OCI-LY1 (cell line): ENCODE measurements at regions not wholly inside any gene's neighbourhood (a gene's known extent, or its start where the extent isn't known, plus 50 kb on each side); places are given as distances from the start of the nearest gene placed in this dataset.

Experiments used
- H2AFZ ChIP-seq: fragments of 200-600 bp; sonication (generic), shearing (Covaris generic); 2 replicates; pipeline ENCODE4 v1.6.0; 2014; ENCODE audit warnings: antibody characterized with exemption, mild to moderate bottlenecking, low read length
- H3F3A ChIP-seq: fragments of 200-600 bp; sonication (generic), shearing (Covaris generic); 2 replicates; pipeline ENCODE4 v1.6.0; 2014; ENCODE audit warnings: mild to moderate bottlenecking, antibody characterized with exemption, low read length, moderate library complexity; ENCODE audit not compliant: insufficient read depth
- H3K27ac ChIP-seq: fragments of 200-600 bp; sonication (generic); 2 replicates; pipeline ENCODE4 v1.5.1; 2014; ENCODE audit warnings: low read length, mixed run types, mild to moderate bottlenecking, low read depth; ENCODE audit not compliant: poor library complexity, severe bottlenecking
- H3K27me3 ChIP-seq: fragments of 200-600 bp; sonication (generic); 2 replicates; pipeline ENCODE4 v1.6.0; 2014; ENCODE audit warnings: antibody characterized with exemption, mild to moderate bottlenecking, low read length, moderate library complexity; ENCODE audit not compliant: insufficient read depth
- H3K36me3 ChIP-seq: fragments of 200-600 bp; sonication (generic); 2 replicates; pipeline ENCODE4 v1.6.1; 2014; ENCODE audit warnings: mild to moderate bottlenecking, antibody characterized with exemption, low read length, moderate library complexity, mixed read lengths; ENCODE audit not compliant: insufficient read depth
- H3K4me1 ChIP-seq: fragments of 200-600 bp; sonication (generic); 2 replicates; pipeline ENCODE4 v1.5.1; 2014; ENCODE audit warnings: mild to moderate bottlenecking, low read length, moderate library complexity; ENCODE audit not compliant: insufficient read depth, severe bottlenecking
- H3K4me2 ChIP-seq: fragments of 200-600 bp; sonication (generic), shearing (Covaris generic); 2 replicates; pipeline ENCODE4 v1.6.1; 2014; ENCODE audit warnings: low read length
- H3K4me3 ChIP-seq: fragments of 200-600 bp; sonication (generic); 2 replicates; pipeline ENCODE4 v1.5.1; 2014; ENCODE audit warnings: low read length, low read depth, mild to moderate bottlenecking, mixed read lengths; ENCODE audit not compliant: poor library complexity, severe bottlenecking
- H3K79me2 ChIP-seq: fragments of 200-600 bp; shearing (Covaris generic); 2 replicates; pipeline ENCODE4 v1.6.1; 2016; ENCODE audit warnings: mixed run types, low read length, mixed read lengths; ENCODE audit not compliant: insufficient read depth
- H3K9ac ChIP-seq: fragments of 200-600 bp; sonication (generic), shearing (Covaris generic); 2 replicates; pipeline ENCODE4 v1.6.1; 2014; ENCODE audit warnings: mild to moderate bottlenecking, low read length, mixed read lengths
- H3K9me2 ChIP-seq: fragments of 200-600 bp; sonication (generic), shearing (Covaris generic); 2 replicates; pipeline ENCODE4 v1.6.1; 2014; ENCODE audit warnings: low read depth, mild to moderate bottlenecking, low read length, mixed read lengths
- H3K9me3 ChIP-seq: fragments of 200-600 bp; shearing (Covaris generic); 2 replicates; pipeline ENCODE4 v1.6.1; 2014; ENCODE audit warnings: low read length, mixed read lengths
- H4K20me1 ChIP-seq: fragments of 200-600 bp; sonication (generic), shearing (Covaris generic); 2 replicates; pipeline ENCODE4 v1.6.0; 2016; ENCODE audit warnings: mild to moderate bottlenecking, low read length; ENCODE audit not compliant: insufficient read depth
- EZH2 ChIP-seq: fragments of 200-600 bp; sonication (generic), shearing (Covaris generic); IDR thresholded peaks from 2 replicates; pipeline ENCODE4 v1.8.0; 2017; ENCODE audit warnings: borderline replicate concordance, mixed run types, mild to moderate bottlenecking, antibody characterized with exemption, low read length, moderate library complexity, mixed read lengths
- TF ChIP-seq, protein P1 (sequence below): fragments of 200-600 bp; sonication (generic), shearing (Covaris generic); IDR thresholded peaks from 2 replicates; pipeline ENCODE4 v1.5.1; 2017; ENCODE audit warnings: mild to moderate bottlenecking, antibody characterized with exemption, low read length, moderate library complexity, mixed read lengths

DNA sequence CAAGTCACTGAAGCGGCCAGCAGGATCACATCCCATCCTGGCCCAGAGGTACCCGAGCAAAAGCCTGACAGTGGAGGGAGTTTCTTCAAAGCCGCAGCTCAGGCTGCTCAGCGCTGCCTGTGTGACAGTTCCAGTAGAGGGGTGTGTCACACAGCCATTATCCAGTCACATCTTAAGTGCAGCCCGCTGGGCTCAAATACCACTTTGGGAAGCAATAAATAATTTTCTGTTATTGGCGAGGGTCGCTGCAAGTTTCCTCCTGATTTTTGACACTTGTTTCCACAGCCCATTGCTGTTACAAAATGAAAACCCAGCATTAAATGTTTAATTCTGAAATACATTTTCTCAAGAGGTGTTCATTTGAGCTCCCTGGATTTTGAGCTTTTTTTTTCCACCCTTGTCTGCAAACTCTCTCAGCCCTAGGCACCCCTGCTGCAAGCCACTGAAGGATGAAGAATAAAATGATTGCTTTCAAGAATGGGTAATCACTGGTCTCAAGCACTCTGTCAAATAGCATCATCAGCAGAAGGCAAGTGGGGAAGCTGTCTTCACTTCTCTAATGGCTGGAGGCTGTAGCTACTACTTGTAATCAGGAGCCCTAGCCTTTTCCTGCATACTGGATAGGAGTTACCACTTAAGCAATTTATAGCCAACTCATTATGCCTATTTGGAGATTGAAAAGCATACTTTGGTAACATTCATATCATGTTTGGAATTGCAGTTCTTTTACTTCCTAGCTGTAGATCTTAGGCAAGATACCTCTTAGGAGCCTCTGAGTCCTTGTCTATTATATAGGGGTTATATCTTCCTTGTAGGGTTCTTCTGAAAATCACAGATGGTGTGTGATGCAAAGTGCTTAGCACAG, 373.7 kb downstream of the METTL15 start:
- no peaks in the 10 kb centered on the region for H3K9me3 ChIP-seq
- H3K79me2 ChIP-seq, result no peaks in the 10 kb centered on the region
- no peaks in the 10 kb centered on the region for H3K36me3 ChIP-seq
- no peaks in the 10 kb centered on the region for H3F3A ChIP-seq
- no peak overlapping the region for H3K9ac ChIP-seq
- TF ChIP-seq EZH2, result no peak
- TF ChIP-seq, protein P1, sequence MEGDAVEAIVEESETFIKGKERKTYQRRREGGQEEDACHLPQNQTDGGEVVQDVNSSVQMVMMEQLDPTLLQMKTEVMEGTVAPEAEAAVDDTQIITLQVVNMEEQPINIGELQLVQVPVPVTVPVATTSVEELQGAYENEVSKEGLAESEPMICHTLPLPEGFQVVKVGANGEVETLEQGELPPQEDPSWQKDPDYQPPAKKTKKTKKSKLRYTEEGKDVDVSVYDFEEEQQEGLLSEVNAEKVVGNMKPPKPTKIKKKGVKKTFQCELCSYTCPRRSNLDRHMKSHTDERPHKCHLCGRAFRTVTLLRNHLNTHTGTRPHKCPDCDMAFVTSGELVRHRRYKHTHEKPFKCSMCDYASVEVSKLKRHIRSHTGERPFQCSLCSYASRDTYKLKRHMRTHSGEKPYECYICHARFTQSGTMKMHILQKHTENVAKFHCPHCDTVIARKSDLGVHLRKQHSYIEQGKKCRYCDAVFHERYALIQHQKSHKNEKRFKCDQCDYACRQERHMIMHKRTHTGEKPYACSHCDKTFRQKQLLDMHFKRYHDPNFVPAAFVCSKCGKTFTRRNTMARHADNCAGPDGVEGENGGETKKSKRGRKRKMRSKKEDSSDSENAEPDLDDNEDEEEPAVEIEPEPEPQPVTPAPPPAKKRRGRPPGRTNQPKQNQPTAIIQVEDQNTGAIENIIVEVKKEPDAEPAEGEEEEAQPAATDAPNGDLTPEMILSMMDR, result no peak
- H3K4me1 ChIP-seq, result no peaks in the 10 kb centered on the region
- H4K20me1 ChIP-seq, result no peaks in the 10 kb centered on the region
- H3K4me3 ChIP-seq, result no peak overlapping the region
- H3K27me3 ChIP-seq, result no peaks in the 10 kb centered on the region
- no peaks in the 10 kb centered on the region for H3K9me2 ChIP-seq
- no peak overlapping the region for H2AFZ ChIP-seq
- H3K4me2 ChIP-seq, result no peak overlapping the region
- H3K27ac ChIP-seq, result no peak overlapping the region

DNA sequence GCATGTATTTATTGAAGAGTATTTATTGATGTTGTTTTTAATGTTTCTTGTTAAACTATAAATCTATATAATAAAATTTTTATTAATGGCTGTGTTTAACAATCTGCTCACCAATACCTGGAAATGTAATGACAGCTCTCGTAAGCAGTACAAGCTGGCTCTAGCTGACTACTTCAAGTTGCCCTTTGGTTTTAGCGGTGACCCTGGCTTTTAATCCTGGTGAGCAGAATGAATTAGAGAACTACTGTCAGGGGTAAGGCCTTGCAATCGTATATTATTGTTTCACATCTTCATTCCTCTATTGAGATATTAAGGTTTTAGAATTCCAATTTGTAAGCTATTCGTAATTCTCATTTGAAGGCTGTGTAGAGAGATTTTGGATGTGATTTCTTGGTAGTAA, 372.2 kb downstream of the METTL15 start:
- Histone ChIP-seq H3K27ac (no peak overlapping the region), H3K79me2 (no peaks in the 10 kb centered on the region), H3K9me2 (no peaks in the 10 kb centered on the region), H3K4me3 (no peak overlapping the region), H3K36me3 (no peaks in the 10 kb centered on the region), H3K27me3 (no peaks in the 10 kb centered on the region), H2AFZ (no peak overlapping the region), H3K9ac (no peak overlapping the region), H4K20me1 (no peaks in the 10 kb centered on the region), H3K4me2 (no peak overlapping the region), H3F3A (no peaks in the 10 kb centered on the region), H3K4me1 (no peaks in the 10 kb centered on the region), H3K9me3 (no peaks in the 10 kb centered on the region)
- TF ChIP-seq EZH2, result no peak
- TF ChIP-seq, protein P1, result no peak

DNA sequence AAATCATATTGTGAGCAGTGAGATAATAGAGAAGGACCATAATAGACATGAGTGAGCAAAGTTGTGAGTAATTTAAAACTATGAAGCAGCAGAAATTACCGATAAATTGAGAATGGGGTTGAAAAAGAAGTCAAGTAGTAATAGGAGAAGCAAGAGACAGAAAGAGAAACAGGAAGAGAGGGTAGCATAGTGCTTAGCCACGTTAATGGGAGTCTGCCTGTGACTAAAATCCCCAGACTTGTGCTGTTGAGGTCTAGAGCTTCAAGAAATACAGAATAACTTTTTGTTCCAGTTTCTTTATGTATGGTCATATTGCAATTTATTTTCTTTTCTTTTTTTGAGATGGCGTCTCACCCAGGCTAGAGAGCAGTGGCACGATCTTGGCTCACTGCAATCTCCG, 368.7 kb downstream of the METTL15 start:
- H3K27ac ChIP-seq, result no peak overlapping the region
- no peaks in the 10 kb centered on the region for H3K9me2 ChIP-seq
- no peaks in the 10 kb centered on the region for H3F3A ChIP-seq
- H3K4me2 ChIP-seq, result no peak overlapping the region
- H3K4me1 ChIP-seq, result no peaks in the 10 kb centered on the region
- no peaks in the 10 kb centered on the region for H4K20me1 ChIP-seq
- H3K4me3 ChIP-seq, result no peak overlapping the region
- no peaks in the 10 kb centered on the region for H3K9me3 ChIP-seq
- H3K27me3 ChIP-seq, result no peaks in the 10 kb centered on the region
- H3K9ac ChIP-seq, result no peak overlapping the region
- TF ChIP-seq, protein P1, result no peak
- TF ChIP-seq EZH2, result no peak
- H3K79me2 ChIP-seq, result no peaks in the 10 kb centered on the region
- no peak overlapping the region for H2AFZ ChIP-seq
- no peaks in the 10 kb centered on the region for H3K36me3 ChIP-seq
